GM23248 (cell line): ENCODE measurements at regions not wholly inside any gene's neighbourhood (a gene's known extent, or its start where the extent isn't known, plus 50 kb on each side); places are given as distances from the start of the nearest gene placed in this dataset.

Experiments
- EZH2 ChIP-seq: fragments of 200-600 bp; sonication (generic); IDR thresholded peaks from 2 replicates; pipeline ENCODE4 v1.6.1; 2018; ENCODE audit warnings: antibody characterized with exemption, mild to moderate bottlenecking; ENCODE audit not compliant: insufficient read depth, poor library complexity, severe bottlenecking
- EZH2phosphoT487 ChIP-seq: fragments of 200-600 bp; sonication (generic); IDR thresholded peaks from 2 replicates; pipeline ENCODE4 v1.6.1; 2018; ENCODE audit warnings: antibody characterized with exemption, moderate library complexity, mild to moderate bottlenecking, low read depth; ENCODE audit not compliant: insufficient read depth

DNA sequence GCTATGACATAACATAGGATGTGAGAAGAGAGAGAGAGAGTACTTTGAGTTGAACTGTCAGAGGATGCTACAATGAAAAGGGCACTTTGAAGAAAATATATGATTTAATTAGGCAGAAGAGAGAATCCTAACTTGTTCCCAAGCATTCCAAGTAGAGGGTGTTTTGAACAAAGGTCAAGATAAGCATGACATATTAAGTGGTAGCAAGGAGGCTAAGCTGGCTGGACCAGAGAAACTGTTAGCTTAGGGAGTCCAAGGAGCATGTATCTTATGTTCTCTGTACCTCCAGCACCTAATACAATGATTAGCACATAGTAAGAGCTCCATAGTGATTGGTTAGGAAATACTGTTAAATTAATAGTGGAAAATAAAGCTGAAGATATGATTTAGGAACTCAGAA lies 479.6 kb downstream of the TMEM135 start:
- TF ChIP-seq EZH2 (no peak), EZH2phosphoT487 (no peak)
